HEK293 (cell line): ENCODE measurements at regions not wholly inside any gene's neighbourhood (a gene's known extent, or its start where the extent isn't known, plus 50 kb on each side); places are given as distances from the start of the nearest gene placed in this dataset.

ENCODE experiments used
- ZNF473 ChIP-seq: fragments of 450-650 bp; formaldehyde crosslinking; IDR thresholded peaks from 2 replicates; pipeline ENCODE4 v1.5.1; 2017; ENCODE audit warnings: missing biosample characterization, missing genetic modification characterization
- TF ChIP-seq, protein P1 (sequence below): fragments of 450-650 bp; formaldehyde crosslinking; IDR thresholded peaks from 2 replicates; pipeline ENCODE4 v1.5.1; 2016; ENCODE audit warnings: missing biosample characterization, missing genetic modification characterization

DNA sequence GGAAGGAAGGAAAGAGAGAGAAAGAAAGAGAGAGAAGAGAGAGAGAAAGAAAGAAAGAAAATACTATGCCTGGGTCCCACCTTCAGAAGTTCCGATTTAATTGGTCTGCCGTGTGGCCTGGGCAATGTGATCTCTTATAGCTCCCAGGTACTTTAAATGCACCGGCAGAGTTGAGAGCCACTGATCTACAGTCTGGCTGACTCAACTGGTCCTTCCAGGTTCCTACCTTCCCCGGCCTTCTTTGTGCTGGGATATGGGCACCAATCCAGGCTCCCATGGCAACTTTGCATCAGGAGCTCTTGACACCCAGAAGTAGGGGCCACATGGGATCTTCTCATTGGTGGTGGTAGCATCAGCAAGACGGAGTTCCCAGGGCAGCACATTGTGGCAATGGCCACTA lies 186.5 kb upstream of the ATP6AP2 start:
- TF ChIP-seq, protein P1, sequence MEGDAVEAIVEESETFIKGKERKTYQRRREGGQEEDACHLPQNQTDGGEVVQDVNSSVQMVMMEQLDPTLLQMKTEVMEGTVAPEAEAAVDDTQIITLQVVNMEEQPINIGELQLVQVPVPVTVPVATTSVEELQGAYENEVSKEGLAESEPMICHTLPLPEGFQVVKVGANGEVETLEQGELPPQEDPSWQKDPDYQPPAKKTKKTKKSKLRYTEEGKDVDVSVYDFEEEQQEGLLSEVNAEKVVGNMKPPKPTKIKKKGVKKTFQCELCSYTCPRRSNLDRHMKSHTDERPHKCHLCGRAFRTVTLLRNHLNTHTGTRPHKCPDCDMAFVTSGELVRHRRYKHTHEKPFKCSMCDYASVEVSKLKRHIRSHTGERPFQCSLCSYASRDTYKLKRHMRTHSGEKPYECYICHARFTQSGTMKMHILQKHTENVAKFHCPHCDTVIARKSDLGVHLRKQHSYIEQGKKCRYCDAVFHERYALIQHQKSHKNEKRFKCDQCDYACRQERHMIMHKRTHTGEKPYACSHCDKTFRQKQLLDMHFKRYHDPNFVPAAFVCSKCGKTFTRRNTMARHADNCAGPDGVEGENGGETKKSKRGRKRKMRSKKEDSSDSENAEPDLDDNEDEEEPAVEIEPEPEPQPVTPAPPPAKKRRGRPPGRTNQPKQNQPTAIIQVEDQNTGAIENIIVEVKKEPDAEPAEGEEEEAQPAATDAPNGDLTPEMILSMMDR (tag by site-specific recombination): no peak
- no peak for TF ChIP-seq ZNF473
